ENCODE measurements at regions not wholly inside any gene's neighbourhood (a gene's known extent, or its start where the extent isn't known, plus 50 kb on each side); places are given as distances from the start of the nearest gene placed in this dataset.

DNA sequence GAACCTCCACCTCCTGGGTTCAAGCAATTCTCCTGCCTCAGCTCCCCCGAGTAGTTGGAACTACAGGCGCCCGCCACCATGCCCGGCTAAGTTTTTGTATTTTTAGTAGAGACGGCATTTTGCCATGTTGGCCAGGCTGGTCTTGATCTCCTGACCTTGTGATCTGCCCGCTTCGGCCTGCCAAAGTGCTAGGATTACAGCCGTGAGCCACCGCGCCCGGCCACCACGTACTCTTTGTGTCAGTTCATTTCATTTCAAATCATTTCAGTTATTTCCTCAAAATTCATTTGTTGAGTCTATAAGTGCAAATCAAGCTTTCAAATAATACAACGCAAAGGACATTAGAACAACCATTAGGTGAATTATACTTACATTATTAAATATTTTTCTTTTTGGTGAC, 943.8 kb downstream of the TYW1 start:
- Histone ChIP-seq H3K9ac (ENCODE audit: low read length) (no peak overlapping the region), H3K4me1 (ENCODE audit: insufficient read depth, low read length) (peaks cover 10% of the 10 kb centered on the region), H4K20me1 (ENCODE audit: insufficient read depth, low read length) (no peaks in the 10 kb centered on the region), H3K79me2 (ENCODE audit: insufficient read depth, low read length) (no peaks in the 10 kb centered on the region), H2AFZ (ENCODE audit: low read depth, low read length) (no peak overlapping the region), H3K36me3 (ENCODE audit: insufficient read depth, low read length) (no peaks in the 10 kb centered on the region), H3K4me3 (ENCODE audit: insufficient read depth, low read depth, low read length) (no peak overlapping the region), H3K4me2 (ENCODE audit: low read length) (no peak overlapping the region), H3K9me3 (ENCODE audit: insufficient read depth, low read depth, low read length) (no peaks in the 10 kb centered on the region), H3K27ac (ENCODE audit: low read depth, low read length) (no peak overlapping the region), H3K27me3 (ENCODE audit: insufficient read depth, low read length) (no peaks in the 10 kb centered on the region)
- no peak for FAIRE-seq
- Mint-ChIP-seq H3K36me3 (ENCODE audit: low read depth, unreplicated experiment) (no peaks in the 10 kb centered on the region), H3K27me3 (ENCODE audit: low read depth, unreplicated experiment) (no peaks in the 10 kb centered on the region), H3K4me3 (ENCODE audit: unreplicated experiment) (no peak overlapping the region), H3K4me1 (ENCODE audit: low read depth, unreplicated experiment) (no peaks in the 10 kb centered on the region), H3K9me3 (ENCODE audit: unreplicated experiment) (peaks cover 4% of the 10 kb centered on the region), H3K27ac (ENCODE audit: unreplicated experiment) (no peak overlapping the region)
- TF ChIP-seq EZH2 (IDR thresholded peaks at IDR 0.05; ENCODE audit: insufficient read depth, low read length) (no peak), CTCF (IDR thresholded peaks at IDR 0.05; ENCODE audit: insufficient read depth, low read depth, low read length) (no peak)
- DNase-seq (ENCODE audit: low read depth): no peak

DNA sequence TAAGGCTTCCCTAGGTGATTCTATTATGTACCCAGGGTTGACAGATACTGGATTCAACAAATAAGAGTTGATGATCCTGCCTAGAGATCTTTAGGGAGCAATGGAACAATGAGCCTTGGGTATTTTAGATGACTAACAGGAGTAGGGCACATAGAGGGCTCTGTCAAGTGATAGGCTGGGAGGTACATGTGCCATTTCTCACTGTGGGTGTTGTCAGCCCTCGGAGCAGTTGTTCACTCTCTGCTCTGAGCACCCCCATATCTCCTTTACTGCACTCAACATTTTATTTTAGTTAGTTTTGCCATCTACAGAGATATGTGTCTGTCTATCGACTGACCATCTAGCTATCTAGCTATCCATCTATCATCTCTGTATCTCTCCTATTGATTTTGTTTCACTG, 950.6 kb downstream of the TYW1 start:
- Histone ChIP-seq H3K9ac (ENCODE audit: low read length) (no peak overlapping the region), H3K4me2 (ENCODE audit: low read length) (no peak overlapping the region), H3K27ac (ENCODE audit: low read depth, low read length) (no peak overlapping the region), H3K79me2 (ENCODE audit: insufficient read depth, low read length) (no peaks in the 10 kb centered on the region), H2AFZ (ENCODE audit: low read depth, low read length) (no peak overlapping the region), H4K20me1 (ENCODE audit: insufficient read depth, low read length) (no peaks in the 10 kb centered on the region), H3K9me3 (ENCODE audit: insufficient read depth, low read depth, low read length) (peaks cover 3% of the 10 kb centered on the region), H3K27me3 (ENCODE audit: insufficient read depth, low read length) (no peaks in the 10 kb centered on the region), H3K4me3 (ENCODE audit: insufficient read depth, low read depth, low read length) (no peak overlapping the region), H3K4me1 (ENCODE audit: insufficient read depth, low read length) (no peaks in the 10 kb centered on the region), H3K36me3 (ENCODE audit: insufficient read depth, low read length) (no peaks in the 10 kb centered on the region)
- FAIRE-seq: no peak
- Mint-ChIP-seq H3K36me3 (ENCODE audit: low read depth, unreplicated experiment) (no peaks in the 10 kb centered on the region), H3K27me3 (ENCODE audit: low read depth, unreplicated experiment) (no peaks in the 10 kb centered on the region), H3K4me1 (ENCODE audit: low read depth, unreplicated experiment) (no peaks in the 10 kb centered on the region), H3K4me3 (ENCODE audit: unreplicated experiment) (no peak overlapping the region), H3K27ac (ENCODE audit: unreplicated experiment) (no peak overlapping the region), H3K9me3 (ENCODE audit: unreplicated experiment) (peaks cover 11% of the 10 kb centered on the region)
- DNase-seq (ENCODE audit: low read depth): no peak
- TF ChIP-seq CTCF (IDR thresholded peaks at IDR 0.05; ENCODE audit: insufficient read depth, low read depth, low read length) (no peak), EZH2 (IDR thresholded peaks at IDR 0.05; ENCODE audit: insufficient read depth, low read length) (no peak)

GRCh38 chr7:67947646-67948045, 951.0 kb downstream of the TYW1 start:
- DNase-seq (ENCODE audit: low read depth) (peak; percentile 20), FAIRE-seq (no peak)
- Histone ChIP-seq H3K27me3 (ENCODE audit: insufficient read depth, low read length) (no peaks in the 10 kb centered on the region), H3K4me1 (ENCODE audit: insufficient read depth, low read length) (no peaks in the 10 kb centered on the region), H3K9me3 (ENCODE audit: insufficient read depth, low read depth, low read length) (peaks cover 3% of the 10 kb centered on the region), H3K36me3 (ENCODE audit: insufficient read depth, low read length) (no peaks in the 10 kb centered on the region), H3K4me3 (ENCODE audit: insufficient read depth, low read depth, low read length) (no peak overlapping the region), H3K9ac (ENCODE audit: low read length) (no peak overlapping the region), H4K20me1 (ENCODE audit: insufficient read depth, low read length) (no peaks in the 10 kb centered on the region), H3K4me2 (ENCODE audit: low read length) (no peak overlapping the region), H3K79me2 (ENCODE audit: insufficient read depth, low read length) (no peaks in the 10 kb centered on the region), H3K27ac (ENCODE audit: low read depth, low read length) (no peak overlapping the region), H2AFZ (ENCODE audit: low read depth, low read length) (no peak overlapping the region)
- no peak overlapping the region for H3K4me3 Mint-ChIP-seq (ENCODE audit: unreplicated experiment)
- no peaks in the 10 kb centered on the region for H3K27me3 Mint-ChIP-seq (ENCODE audit: low read depth, unreplicated experiment)
- no peaks in the 10 kb centered on the region for H3K4me1 Mint-ChIP-seq (ENCODE audit: low read depth, unreplicated experiment)
- H3K36me3 Mint-ChIP-seq (ENCODE audit: low read depth, unreplicated experiment): no peaks in the 10 kb centered on the region
- TF ChIP-seq CTCF (IDR thresholded peaks at IDR 0.05; ENCODE audit: insufficient read depth, low read depth, low read length) (no peak), EZH2 (IDR thresholded peaks at IDR 0.05; ENCODE audit: insufficient read depth, low read length) (no peak)
- H3K9me3 Mint-ChIP-seq (ENCODE audit: unreplicated experiment): peaks cover 11% of the 10 kb centered on the region
- H3K27ac Mint-ChIP-seq (ENCODE audit: unreplicated experiment): no peak overlapping the region

Measured in astrocyte (in vitro differentiated cells and primary cell).